Mucosa of stomach (tissue), 1 donor: ENCODE measurements at regions not wholly inside any gene's neighbourhood (a gene's known extent, or its start where the extent isn't known, plus 50 kb on each side); places are given as distances from the start of the nearest gene placed in this dataset.
"Not testable (repeated sequence)": the region's sequence is repeated elsewhere in the genome, so short reads cannot be mapped to it uniquely, and the experiment has no call there.

Experiments used
- H3K27me3 ChIP-seq: one replicate; pipeline ENCODE4 v1.7.0; 2013; ENCODE audit warnings: mild to moderate bottlenecking, low read length; ENCODE audit not compliant: control insufficient read depth, insufficient read depth
- H3K36me3 ChIP-seq: one replicate; pipeline ENCODE4 v1.7.0; 2013; ENCODE audit warnings: low read length; ENCODE audit not compliant: control insufficient read depth, insufficient read depth
- H3K4me1 ChIP-seq: one replicate; pipeline ENCODE4 v1.7.0; 2013; ENCODE audit warnings: mild to moderate bottlenecking, low read length; ENCODE audit not compliant: control insufficient read depth, insufficient read depth
- H3K4me3 ChIP-seq: one replicate; pipeline ENCODE4 v1.7.0; 2013; ENCODE audit warnings: low read length
- H3K9ac ChIP-seq: one replicate; pipeline ENCODE4 v1.7.0; 2013; ENCODE audit warnings: mild to moderate bottlenecking, low read length, moderate library complexity
- H3K9me3 ChIP-seq: one replicate; pipeline ENCODE4 v1.7.0; 2013; ENCODE audit warnings: mild to moderate bottlenecking, low read length, moderate library complexity; ENCODE audit not compliant: control insufficient read depth
- donor health status: Pancreatic carcinoma.

- Histone ChIP-seq H3K4me3 (no peak overlapping the region), H3K9ac (no peak overlapping the region), H3K4me1 (no peaks in the 10 kb centered on the region), H3K36me3 (no peaks in the 10 kb centered on the region), H3K27me3 (no peaks in the 10 kb centered on the region), H3K9me3 (no peaks in the 10 kb centered on the region)
These were observed 405.0 kb upstream of the ZMIZ1 start for GRCh38 chr10:78663721-78664120.

- Histone ChIP-seq H3K4me3 (no peak overlapping the region), H3K4me1 (no peaks in the 10 kb centered on the region), H3K9me3 (no peaks in the 10 kb centered on the region), H3K27me3 (no peaks in the 10 kb centered on the region), H3K9ac (no peak overlapping the region), H3K36me3 (no peaks in the 10 kb centered on the region)
These were observed 403.7 kb upstream of the ZMIZ1 start for GRCh38 chr10:78664929-78665553.

- H3K27me3 ChIP-seq, result no peaks in the 10 kb centered on the region
These were observed 395.8 kb upstream of the ZMIZ1 start for GRCh38 chr10:78672918-78673317.

GRCh38 chr10:78681141-78681540, 387.6 kb upstream of the ZMIZ1 start:
- H3K9me3 ChIP-seq, result not testable (repeated sequence)

More at GRCh38 chr10:78672918-78673317, 395.8 kb upstream of the ZMIZ1 start:
- no peaks in the 10 kb centered on the region for H3K9me3 ChIP-seq
- no peak overlapping the region for H3K4me3 ChIP-seq
- no peak overlapping the region for H3K9ac ChIP-seq
- H3K4me1 ChIP-seq, result no peaks in the 10 kb centered on the region
- H3K36me3 ChIP-seq, result no peaks in the 10 kb centered on the region

GRCh38 chr10:78681986-78682385, 386.8 kb upstream of the ZMIZ1 start:
- H3K9ac ChIP-seq, H3K4me3 ChIP-seq, H3K27me3 ChIP-seq, H3K9me3 ChIP-seq, H3K36me3 ChIP-seq, H3K4me1 ChIP-seq: not testable (repeated sequence)

More at GRCh38 chr10:78681141-78681540, 387.6 kb upstream of the ZMIZ1 start:
- H3K9ac ChIP-seq, H3K4me1 ChIP-seq, H3K27me3 ChIP-seq, H3K4me3 ChIP-seq, H3K36me3 ChIP-seq: not testable (repeated sequence)

GRCh38 chr10:78684947-78685346, 383.8 kb upstream of the ZMIZ1 start:
- no peak overlapping the region for H3K9ac ChIP-seq
- H3K4me3 ChIP-seq, result no peak overlapping the region
- peaks cover 3% of the 10 kb centered on the region for H3K27me3 ChIP-seq
- no peaks in the 10 kb centered on the region for H3K36me3 ChIP-seq
- H3K4me1 ChIP-seq, result peaks cover 12% of the 10 kb centered on the region
- no peaks in the 10 kb centered on the region for H3K9me3 ChIP-seq

GRCh38 chr10:78685466-78686103, 383.2 kb upstream of the ZMIZ1 start:
- Histone ChIP-seq H3K4me3 (no peak overlapping the region), H3K4me1 (peaks cover 12% of the 10 kb centered on the region), H3K36me3 (no peaks in the 10 kb centered on the region), H3K9ac (no peak overlapping the region), H3K27me3 (peaks cover 3% of the 10 kb centered on the region), H3K9me3 (no peaks in the 10 kb centered on the region)

- Histone ChIP-seq H3K4me1 (peaks cover 12% of the 10 kb centered on the region), H3K9me3 (no peaks in the 10 kb centered on the region), H3K4me3 (no peak overlapping the region), H3K9ac (no peak overlapping the region), H3K27me3 (peaks cover 3% of the 10 kb centered on the region), H3K36me3 (no peaks in the 10 kb centered on the region)
These were observed 382.2 kb upstream of the ZMIZ1 start for GRCh38 chr10:78686444-78687060.

- Histone ChIP-seq H3K4me3 (no peak overlapping the region), H3K4me1 (peaks cover 12% of the 10 kb centered on the region), H3K9me3 (no peaks in the 10 kb centered on the region), H3K36me3 (no peaks in the 10 kb centered on the region), H3K27me3 (peaks cover 3% of the 10 kb centered on the region), H3K9ac (no peak overlapping the region)
These were observed 381.1 kb upstream of the ZMIZ1 start for GRCh38 chr10:78687626-78688025.

- Histone ChIP-seq H3K4me3 (no peak overlapping the region), H3K9ac (no peak overlapping the region), H3K4me1 (peaks cover 12% of the 10 kb centered on the region), H3K27me3 (peaks cover 3% of the 10 kb centered on the region), H3K9me3 (no peaks in the 10 kb centered on the region), H3K36me3 (no peaks in the 10 kb centered on the region)
These were observed 380.4 kb upstream of the ZMIZ1 start for GRCh38 chr10:78688230-78688900.

- Histone ChIP-seq H3K4me1 (peaks cover 12% of the 10 kb centered on the region), H3K4me3 (no peak overlapping the region), H3K27me3 (peaks cover 3% of the 10 kb centered on the region), H3K9me3 (no peaks in the 10 kb centered on the region), H3K9ac (no peak overlapping the region), H3K36me3 (no peaks in the 10 kb centered on the region)
These were observed 379.7 kb upstream of the ZMIZ1 start for GRCh38 chr10:78688901-78689583.

GRCh38 chr10:78689584-78689935, 379.2 kb upstream of the ZMIZ1 start:
- no peaks in the 10 kb centered on the region for H3K27me3 ChIP-seq
- peaks cover 12% of the 10 kb centered on the region for H3K4me1 ChIP-seq

More at GRCh38 chr10:78689584-78689935, 379.2 kb upstream of the ZMIZ1 start:
- Histone ChIP-seq H3K36me3 (no peaks in the 10 kb centered on the region), H3K4me3 (no peak overlapping the region), H3K9ac (no peak overlapping the region), H3K9me3 (no peaks in the 10 kb centered on the region)
